ENCODE measurements at regions not wholly inside any gene's neighbourhood (a gene's known extent, or its start where the extent isn't known, plus 50 kb on each side); places are given as distances from the start of the nearest gene placed in this dataset.

DNA sequence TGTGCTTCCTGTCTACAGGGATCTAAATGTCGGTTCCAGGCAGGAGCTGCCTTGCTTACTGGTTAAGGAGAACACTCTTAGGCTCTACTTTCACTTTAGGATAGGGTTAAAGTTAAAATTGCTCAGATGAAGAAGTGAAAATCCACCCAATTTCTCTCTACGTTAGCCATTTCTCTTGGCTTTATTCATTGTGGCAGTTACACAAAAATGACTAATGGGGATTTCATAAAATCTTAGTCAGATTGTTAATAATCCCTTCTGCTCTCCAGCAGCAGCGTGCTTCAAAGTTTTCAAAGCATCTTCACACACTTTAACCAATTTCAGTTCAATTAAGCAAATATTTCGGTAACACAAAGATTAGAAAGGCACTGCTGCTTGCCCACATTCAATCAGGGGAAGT, 58.4 kb upstream of the RCN1 start:
- Histone ChIP-seq H2AFZ (ENCODE audit: low read depth) (no peak overlapping the region), H3K4me2 (no peak overlapping the region), H3K9ac (no peak overlapping the region)

DNA sequence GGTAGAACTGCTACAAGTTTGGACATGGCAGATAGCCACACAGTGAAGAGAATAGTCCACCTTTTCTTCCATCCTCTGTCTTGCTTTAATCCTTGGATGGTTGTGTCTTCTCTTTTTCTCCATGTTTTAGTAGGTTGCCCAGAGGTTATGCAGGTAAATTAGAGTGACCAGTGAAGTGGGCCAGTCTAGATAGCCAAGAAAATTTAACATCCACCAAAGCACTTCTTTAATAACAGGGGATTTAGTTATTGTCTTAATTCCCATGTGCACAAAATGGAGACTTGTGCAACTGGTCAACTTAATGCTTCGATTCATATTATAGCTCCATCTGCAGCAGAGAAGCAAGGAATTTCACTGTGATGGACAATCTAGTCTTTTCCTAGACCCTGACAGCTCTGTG, 58.8 kb upstream of the RCN1 start:
- TF ChIP-seq, protein P1, sequence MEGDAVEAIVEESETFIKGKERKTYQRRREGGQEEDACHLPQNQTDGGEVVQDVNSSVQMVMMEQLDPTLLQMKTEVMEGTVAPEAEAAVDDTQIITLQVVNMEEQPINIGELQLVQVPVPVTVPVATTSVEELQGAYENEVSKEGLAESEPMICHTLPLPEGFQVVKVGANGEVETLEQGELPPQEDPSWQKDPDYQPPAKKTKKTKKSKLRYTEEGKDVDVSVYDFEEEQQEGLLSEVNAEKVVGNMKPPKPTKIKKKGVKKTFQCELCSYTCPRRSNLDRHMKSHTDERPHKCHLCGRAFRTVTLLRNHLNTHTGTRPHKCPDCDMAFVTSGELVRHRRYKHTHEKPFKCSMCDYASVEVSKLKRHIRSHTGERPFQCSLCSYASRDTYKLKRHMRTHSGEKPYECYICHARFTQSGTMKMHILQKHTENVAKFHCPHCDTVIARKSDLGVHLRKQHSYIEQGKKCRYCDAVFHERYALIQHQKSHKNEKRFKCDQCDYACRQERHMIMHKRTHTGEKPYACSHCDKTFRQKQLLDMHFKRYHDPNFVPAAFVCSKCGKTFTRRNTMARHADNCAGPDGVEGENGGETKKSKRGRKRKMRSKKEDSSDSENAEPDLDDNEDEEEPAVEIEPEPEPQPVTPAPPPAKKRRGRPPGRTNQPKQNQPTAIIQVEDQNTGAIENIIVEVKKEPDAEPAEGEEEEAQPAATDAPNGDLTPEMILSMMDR (conservative IDR thresholded peaks at IDR 0.05; ENCODE audit: low read depth, low read length), result no peak
- Histone ChIP-seq H3K79me2 (ENCODE audit: insufficient read depth, low read depth) (no peaks in the 10 kb centered on the region), H3K27me3 (ENCODE audit: insufficient read depth, low read depth) (no peaks in the 10 kb centered on the region), H4K20me1 (ENCODE audit: insufficient read depth) (no peaks in the 10 kb centered on the region), H3K4me2 (no peak overlapping the region), H3K4me1 (ENCODE audit: low read depth, poor library complexity, severe bottlenecking) (no peaks in the 10 kb centered on the region), H2AFZ (ENCODE audit: low read depth) (no peak overlapping the region), H3K4me3 (IDR thresholded peaks at IDR 0.05; ENCODE audit: insufficient read depth, low read depth, low read length) (no peak overlapping the region), H3K27ac (no peak overlapping the region), H3K36me3 (ENCODE audit: insufficient read depth) (no peaks in the 10 kb centered on the region), H3K9ac (no peak overlapping the region)

More for the DNA sequence above, 58.4 kb upstream of the RCN1 start:
- Histone ChIP-seq H3K79me2 (ENCODE audit: insufficient read depth, low read depth) (no peaks in the 10 kb centered on the region), H3K27me3 (ENCODE audit: insufficient read depth, low read depth) (no peaks in the 10 kb centered on the region), H3K4me3 (IDR thresholded peaks at IDR 0.05; ENCODE audit: insufficient read depth, low read depth, low read length) (no peak overlapping the region), H3K27ac (no peak overlapping the region), H3K36me3 (ENCODE audit: insufficient read depth) (no peaks in the 10 kb centered on the region), H3K4me1 (ENCODE audit: low read depth, poor library complexity, severe bottlenecking) (no peaks in the 10 kb centered on the region), H4K20me1 (ENCODE audit: insufficient read depth) (no peaks in the 10 kb centered on the region)
- TF ChIP-seq, protein P1 (conservative IDR thresholded peaks at IDR 0.05; ENCODE audit: low read depth, low read length), result no peak

DNA sequence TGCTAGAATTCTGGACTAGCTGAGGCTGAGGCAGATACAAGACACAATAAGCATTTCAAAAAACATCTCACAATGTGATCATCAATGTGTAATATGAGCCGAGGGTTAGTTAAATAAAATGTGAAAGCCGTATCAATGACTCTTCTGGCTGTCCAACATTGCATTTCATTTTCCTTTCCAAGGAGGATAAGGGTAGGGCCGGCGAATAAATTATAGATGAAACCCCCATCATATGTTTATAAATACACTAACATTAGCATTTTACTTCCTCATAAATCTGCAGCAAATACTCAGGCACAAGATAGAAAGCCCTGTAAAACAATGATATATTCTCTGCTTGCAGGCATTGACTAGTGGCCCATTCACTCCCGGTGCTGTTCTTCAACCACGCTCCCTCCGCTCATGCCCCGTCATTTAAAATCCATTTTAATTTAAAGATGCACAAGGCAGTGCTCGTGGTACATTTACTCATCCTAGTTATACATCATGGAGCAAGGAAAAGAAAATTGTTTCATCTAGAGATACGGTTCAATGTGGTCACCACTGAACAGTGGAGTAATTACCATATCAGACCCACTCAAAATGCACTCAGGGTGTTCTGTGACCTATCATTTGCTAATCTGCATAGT, 59.9 kb upstream of the RCN1 start:
- no peak overlapping the region for H2AFZ ChIP-seq (ENCODE audit: low read depth)
- no peak overlapping the region for H3K9ac ChIP-seq
- no peaks in the 10 kb centered on the region for H3K27me3 ChIP-seq (ENCODE audit: insufficient read depth, low read depth)
- no peaks in the 10 kb centered on the region for H3K79me2 ChIP-seq (ENCODE audit: insufficient read depth, low read depth)
- no peak overlapping the region for H3K27ac ChIP-seq
- no peak overlapping the region for H3K4me3 ChIP-seq (IDR thresholded peaks at IDR 0.05; ENCODE audit: insufficient read depth, low read depth, low read length)
- no peaks in the 10 kb centered on the region for H4K20me1 ChIP-seq (ENCODE audit: insufficient read depth)
- no peaks in the 10 kb centered on the region for H3K36me3 ChIP-seq (ENCODE audit: insufficient read depth)
- no peak overlapping the region for H3K4me2 ChIP-seq
- no peaks in the 10 kb centered on the region for H3K4me1 ChIP-seq (ENCODE audit: low read depth, poor library complexity, severe bottlenecking)
- TF ChIP-seq, protein P1 (conservative IDR thresholded peaks at IDR 0.05; ENCODE audit: low read depth, low read length), result no peak

DNA sequence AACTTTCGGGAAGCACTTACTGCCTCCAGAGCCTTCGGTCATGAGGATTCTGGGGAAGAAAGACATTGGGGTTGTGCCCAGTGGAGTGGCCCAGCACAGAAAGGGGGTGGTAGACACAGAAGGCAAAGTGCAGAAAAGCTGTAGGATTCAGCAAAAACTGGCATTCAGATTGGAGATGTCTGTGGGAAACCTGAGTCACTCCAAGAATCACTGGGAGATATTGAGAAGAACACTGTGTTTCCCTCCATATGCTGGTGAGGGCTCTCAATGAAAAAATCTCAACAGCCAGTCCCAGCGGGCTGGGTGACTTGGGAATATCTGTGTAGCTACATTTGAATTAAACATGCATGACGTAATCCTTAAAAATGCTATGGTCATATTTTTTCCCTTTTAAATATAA, 61.2 kb upstream of the RCN1 start:
- Histone ChIP-seq H3K4me2 (no peak overlapping the region), H3K79me2 (ENCODE audit: insufficient read depth, low read depth) (no peaks in the 10 kb centered on the region), H3K36me3 (ENCODE audit: insufficient read depth) (no peaks in the 10 kb centered on the region), H3K27ac (no peak overlapping the region), H3K4me1 (ENCODE audit: low read depth, poor library complexity, severe bottlenecking) (no peaks in the 10 kb centered on the region), H3K27me3 (ENCODE audit: insufficient read depth, low read depth) (no peaks in the 10 kb centered on the region), H3K4me3 (IDR thresholded peaks at IDR 0.05; ENCODE audit: insufficient read depth, low read depth, low read length) (no peak overlapping the region), H2AFZ (ENCODE audit: low read depth) (no peak overlapping the region), H4K20me1 (ENCODE audit: insufficient read depth) (no peaks in the 10 kb centered on the region), H3K9ac (no peak overlapping the region)
- TF ChIP-seq, protein P1 (conservative IDR thresholded peaks at IDR 0.05; ENCODE audit: low read depth, low read length), result no peak

Data from KMS-11 (cell line).